Limb (tissue), 2 donors: ENCODE measurements at regions not wholly inside any gene's neighbourhood (a gene's known extent, or its start where the extent isn't known, plus 50 kb on each side); places are given as distances from the start of the nearest gene placed in this dataset.
"Not testable (repeated sequence)": the region's sequence is repeated elsewhere in the genome, so short reads cannot be mapped to it uniquely, and the experiment has no call there.

ENCODE experiments used
- DNase-seq, 2 donors: peaks; one replicate each; pipeline ENCODE4 v3.0.0-alpha.2; 2016; ENCODE audit errors: extremely low spot score in 2 of 2

DNA sequence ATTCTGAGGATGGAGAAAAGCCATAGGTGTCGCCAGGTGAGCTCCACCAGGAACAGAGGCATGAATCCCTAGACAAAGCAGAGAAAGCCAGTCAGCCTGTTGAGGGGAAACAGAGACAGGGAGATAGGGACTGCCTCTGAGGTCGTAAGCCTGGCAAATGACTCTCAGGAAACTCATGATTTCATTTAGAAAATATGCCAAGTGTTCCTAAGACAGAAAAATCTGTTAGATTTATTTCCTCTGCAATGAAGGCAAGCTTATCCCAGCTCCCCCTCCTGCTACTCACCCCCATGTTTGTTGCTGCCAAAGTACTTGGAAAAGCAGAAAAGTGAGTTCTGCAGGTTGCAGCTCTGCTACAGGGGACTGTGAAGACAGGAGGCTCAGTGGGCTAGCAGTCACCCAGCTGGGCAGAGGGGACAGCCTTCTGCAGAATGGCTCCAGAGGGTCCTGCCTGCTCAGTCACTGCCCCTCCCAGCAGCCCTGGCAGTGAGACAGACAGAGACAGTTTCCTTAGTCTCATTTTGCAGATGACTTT, 184.3 kb downstream of the ADRA2A start:
- DNase-seq = no peak

DNA sequence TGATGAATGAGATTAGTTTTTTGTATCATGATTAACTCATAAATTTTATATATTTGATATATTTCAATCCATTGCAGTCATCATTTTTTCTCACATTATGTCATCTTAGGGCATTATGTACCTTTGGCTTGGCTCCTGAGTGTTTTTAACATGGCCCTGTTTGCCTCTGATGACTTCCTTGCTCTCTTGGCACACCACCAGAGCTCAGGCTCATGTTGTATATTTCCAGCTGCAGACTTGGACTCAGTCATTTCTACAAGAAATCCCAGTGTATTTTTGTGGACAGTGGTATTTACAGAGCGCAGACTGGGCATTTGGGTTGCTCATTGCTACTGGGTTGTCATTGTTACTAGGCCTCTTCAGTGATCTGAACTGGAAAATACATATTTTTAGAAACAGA, 188.5 kb downstream of the ADRA2A start:
- DNase-seq = no peak

DNA sequence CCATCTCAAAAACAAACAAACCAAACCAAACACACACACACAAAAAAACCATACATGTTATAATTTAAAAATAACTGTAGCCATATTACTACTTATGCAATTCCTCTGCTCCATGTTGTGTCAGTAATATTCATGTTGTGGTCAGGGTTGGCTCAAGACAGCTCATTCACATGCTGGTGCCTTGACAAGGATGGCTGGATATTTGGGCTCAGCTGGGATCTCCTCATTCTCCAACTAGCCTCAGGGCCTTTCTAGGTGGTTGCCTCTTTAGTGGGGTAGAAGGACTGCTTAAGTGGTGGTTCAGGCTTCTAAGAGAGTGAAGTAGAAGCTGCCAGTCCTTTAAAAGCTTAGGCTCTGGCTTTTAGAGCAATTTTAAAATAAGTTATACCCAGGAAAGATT, 189.3 kb downstream of the ADRA2A start:
- DNase-seq = no peak

DNA sequence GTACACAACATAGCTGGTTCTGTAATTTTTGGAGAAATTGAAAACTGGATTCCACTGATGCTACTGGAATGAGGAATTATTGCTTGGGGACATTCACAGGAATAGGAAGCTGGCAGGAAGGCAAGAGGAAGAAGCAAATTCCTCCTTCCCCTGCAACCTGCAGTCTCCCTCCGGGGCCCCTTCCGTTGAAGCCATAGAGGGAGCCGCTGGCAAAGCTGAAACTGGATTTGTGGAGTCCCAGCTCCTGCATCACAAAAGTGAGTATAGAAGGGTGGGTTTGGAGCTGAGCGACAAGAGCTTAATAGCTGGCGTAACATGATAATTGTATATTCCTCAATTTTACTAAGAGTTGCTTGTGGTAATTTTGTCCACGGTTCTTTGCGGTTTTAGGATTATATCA, 190.8 kb downstream of the ADRA2A start:
- DNase-seq = no peak

DNA sequence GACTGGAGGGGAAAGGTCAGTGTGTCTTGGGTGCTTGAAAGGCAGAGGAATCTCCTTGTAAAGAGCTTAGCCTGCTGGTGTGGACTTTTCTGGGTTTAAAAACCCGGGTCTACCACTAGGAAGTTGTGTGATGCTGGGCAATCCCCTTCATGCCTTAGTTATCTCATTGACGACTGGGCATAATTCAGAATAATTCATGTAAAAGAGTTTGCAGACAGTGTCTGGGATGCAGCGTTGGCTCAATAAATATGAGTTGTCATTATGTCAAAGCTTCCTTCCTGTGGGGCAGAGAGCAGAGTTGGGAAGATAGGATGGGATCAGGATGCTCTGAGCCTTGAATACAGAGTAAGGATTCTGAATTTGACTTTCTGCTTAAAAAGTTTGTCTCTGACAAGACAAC, 196.4 kb downstream of the ADRA2A start:
- DNase-seq = no peak

DNA sequence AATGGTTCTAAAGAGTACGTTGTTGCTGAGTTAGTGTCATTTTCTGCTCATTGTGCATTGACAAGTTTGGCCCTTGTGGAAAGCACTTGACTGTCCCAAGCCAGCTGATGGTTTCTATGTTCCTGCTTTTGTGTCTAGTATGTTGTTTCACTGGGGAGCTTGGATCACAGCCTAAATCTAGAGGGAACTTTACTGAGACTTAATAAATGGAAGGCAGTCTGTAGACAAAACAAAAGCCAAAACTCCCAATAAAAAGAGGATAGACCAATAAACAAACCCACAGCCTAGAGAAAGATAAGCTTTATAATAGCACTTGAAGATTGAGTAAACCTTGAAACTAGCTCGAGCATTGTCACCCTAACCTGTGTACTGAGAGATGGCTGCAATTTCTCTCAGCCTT, 196.8 kb downstream of the ADRA2A start:
- DNase-seq = no peak

DNA sequence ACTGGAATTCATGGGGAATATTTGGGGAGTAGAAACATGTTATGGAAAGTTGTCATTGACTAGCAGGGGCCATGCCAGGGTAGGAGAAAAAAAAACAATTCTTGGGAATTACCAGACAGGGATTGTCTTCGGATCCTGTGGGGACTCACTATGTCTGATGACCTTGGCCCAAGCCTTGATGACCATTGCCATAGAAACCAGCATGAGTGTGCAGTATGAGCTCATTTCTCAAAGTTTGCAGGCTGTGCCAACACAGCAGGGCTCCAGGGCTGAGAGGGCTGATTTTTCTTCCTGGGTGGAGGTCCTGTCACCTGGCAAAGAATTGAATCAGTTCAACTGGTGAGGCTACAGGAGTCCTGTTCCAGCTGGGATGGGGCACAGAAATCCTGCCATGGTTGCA, 198.3 kb downstream of the ADRA2A start:
- no peak for DNase-seq

DNA sequence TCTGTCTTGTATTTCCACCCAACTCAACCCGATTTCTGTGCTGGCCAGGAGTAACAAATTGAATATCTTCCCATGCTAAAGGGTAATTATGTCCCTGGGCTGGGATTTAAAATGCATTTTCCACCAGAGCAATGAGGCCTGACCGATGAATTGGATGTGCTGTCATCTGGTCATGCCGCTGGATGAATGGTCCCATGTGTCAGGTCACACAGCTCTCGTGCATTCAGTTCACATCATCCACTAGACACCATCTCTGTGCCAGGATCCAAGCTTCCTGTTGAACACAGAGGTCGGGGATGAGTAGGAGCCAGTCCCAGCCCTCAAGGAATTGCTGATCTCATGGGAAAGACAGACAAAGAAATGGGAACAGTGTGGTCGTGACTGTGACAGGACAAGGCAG, 200.8 kb downstream of the ADRA2A start:
- DNase-seq = no peak

DNA sequence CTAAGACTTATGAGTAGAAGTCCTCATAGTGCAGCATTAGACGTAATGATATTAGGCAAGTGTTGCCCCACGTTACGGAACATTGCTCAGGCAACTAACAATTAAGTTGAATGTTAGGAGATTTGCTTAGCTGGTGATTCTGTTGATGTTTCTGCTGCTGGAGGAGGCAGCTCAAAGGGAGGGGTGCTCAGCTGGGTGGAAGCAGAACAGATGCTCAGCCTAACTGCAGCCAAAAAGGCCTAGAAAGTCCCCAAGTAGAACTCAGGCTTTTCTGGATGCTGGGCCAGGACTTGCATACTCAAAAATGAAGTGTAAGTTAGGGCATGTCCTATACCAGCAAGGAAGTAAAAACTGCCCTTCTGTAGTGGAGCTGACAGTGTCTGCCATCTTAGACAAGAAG, 201.4 kb downstream of the ADRA2A start:
- no peak for DNase-seq

DNA sequence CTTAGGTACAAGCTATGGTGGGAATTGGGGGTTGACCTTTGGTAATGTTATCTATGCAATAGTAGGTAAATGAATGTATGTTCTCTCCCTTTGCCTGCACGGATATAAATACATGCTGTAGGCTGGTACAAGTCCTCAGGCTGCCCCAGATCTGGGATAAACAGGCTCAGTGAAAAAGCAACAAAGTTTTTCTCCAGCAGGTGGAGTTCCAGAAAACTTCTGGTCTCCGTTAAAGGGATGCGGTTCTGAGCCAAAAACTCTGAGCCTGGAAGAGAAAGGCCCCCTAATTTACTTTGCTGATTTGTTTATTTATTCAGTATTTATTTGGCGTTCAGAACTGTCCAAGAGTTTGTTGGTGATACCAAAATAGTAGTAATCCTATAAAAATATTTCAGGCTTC, 204.7 kb downstream of the ADRA2A start:
- DNase-seq = peak in 1 of 2 donors; percentile 22

DNA sequence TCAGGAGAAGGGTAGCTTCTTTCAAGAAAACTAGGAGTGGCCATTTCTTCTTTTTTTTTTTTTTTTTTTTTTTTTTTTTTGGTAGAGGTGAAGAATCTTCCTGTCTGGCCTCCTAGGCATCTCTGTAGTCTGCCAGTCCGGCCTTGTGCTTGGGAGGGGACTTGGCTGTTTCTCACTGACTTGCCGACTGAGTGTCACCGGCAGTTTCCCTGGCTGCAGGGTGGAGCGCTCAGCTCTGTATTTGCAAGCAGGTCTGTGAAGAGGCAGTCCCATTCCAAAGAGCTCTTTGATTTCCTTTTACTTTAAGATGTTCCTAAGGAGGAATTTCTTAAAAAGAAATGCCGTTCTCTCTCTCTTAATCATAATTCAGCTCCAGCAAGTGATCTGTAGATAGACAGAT, 212.6 kb downstream of the ADRA2A start:
- DNase-seq = no peak

DNA sequence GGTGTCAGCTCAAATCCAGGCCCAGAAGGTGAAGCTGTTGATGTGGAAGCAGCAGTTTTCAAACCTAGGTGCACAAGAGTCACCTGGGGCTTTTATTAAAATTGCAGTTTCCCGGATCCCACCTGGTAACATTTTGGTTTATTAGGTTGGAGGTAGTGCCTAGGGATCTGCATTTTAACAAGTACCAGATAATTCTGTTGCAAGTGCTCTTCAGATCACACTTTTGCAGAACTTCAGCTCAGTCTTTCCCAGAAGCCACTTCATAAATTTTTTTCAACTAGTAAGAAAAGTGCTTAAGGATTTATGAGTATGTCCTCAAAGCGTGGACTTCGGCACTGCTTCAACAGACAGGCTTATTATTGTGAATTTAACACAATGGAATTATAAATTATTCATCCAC, 213.8 kb downstream of the ADRA2A start:
- no peak for DNase-seq

DNA sequence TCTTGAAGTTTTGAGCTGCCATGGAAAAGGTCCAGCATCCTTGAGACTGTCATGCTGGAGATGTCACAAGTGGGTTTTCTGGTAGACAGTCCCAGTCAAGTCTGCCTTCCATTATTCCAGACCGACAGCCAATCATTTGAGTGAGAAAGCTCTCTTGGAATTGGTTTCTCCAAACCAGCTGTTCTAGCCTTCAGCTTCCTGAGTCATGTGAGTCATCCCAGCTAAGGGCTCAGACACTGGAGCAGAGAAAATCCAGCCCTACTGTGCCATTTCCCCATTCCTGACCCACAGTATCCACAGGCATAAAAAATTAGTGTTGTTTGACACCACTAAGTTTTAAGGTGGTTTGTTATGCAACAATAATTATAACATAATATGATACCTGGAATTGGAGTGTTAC, 219.0 kb downstream of the ADRA2A start:
- no peak for DNase-seq

DNA sequence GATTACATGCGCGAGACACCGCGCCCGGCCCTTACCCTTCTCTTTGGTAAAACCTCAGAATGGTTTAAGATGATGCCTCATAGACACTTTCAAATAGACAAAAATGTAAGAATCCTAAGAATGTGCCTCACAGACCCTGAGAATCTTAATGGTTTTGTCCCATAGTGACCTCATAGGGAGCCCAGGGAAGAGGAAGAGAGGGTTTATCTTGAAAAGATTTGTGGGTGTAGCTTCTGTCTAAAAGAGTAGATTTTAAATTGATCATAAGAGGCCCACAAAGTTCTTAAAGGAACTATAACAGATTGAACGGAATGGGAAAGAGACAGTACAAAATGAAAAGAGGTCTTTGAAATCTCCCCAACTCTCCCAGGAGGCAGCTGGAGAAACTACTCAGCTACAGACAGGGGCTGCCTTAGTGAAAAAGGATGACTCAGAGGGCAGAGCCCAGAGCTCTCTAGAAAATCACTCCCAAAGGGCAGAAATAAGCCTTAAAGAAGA, 220.6 kb downstream of the ADRA2A start:
- DNase-seq = no peak

DNA sequence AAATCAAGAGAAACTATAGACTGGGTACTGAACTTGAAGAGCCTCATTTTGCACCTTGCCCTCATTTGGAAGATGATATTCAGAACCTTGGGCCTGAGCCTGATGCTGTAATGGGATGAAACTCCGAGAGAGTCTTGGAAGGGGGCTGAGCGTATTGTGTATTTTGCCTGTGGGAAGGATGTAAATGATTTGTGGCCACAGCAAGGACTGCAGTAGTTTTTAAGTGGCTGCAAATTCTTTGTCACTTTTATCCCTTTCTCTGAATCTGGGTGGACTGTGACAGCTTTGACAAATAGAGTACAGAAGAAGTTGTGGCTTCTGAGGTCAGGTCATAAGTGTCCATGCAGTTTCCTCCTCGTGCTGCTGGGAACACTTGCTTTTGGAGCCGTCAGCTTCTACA, 221.2 kb downstream of the ADRA2A start:
- no peak for DNase-seq

DNA sequence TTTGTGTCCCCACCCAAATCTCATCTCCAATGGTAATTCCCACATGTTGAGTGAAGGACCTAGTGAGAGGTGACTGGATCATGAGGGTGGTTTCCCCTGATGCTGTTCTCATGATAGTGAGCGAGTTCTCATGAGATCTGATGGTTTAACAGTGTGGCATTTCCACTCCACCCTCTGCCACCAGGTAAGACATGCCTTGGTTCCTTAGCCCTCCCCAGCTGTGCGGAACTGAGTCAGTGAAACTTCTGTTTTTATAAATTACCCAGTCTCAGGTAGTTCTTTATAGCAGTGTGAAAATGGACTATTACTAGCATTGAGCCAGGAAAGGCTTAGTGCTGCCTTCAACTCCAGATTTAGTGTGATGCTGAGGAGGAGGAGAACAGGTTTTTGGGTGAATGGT, 222.2 kb downstream of the ADRA2A start:
- no peak for DNase-seq

DNA sequence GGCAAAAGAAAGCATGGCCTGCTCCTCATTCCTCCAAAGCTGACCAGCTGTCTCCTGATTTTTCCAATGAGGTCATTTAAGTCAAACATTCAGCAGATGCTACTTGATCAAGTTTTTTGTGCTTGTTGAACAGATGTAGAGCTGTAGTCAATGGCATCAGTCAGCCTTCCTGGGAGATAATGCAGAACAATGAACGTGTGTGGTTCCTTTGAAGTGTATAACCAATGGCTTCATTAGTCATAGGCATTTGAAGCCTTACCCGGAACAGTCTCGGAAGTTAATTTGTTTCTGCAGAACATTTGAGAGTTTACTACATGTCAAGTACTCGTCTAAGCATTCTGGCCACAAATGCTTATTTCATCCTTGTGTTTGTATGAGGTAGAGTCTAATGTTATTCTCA, 227.1 kb downstream of the ADRA2A start:
- DNase-seq = no peak

DNA sequence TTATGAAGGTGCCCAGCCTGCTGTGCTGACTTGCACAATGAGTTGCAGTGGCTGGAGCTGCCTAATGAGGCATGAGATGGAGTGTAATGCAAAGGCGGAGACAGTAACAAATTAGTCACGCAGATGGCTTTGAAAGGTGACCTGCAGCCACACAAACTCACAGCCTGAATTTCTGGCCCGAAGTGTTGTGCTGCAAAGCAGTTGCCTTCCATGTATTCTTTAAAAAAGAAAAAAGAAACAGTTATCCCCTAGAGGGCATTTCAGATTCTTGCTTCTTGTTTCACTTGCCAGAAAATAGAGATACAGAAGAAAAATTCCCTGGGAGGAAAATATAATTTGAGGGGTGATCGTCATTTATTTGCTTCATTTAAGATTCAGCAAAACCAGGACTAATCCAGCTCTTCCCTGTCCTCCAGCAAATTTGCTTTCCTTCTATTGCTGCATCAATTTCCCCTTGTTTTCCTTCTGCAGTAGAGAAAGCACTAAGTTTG, 239.9 kb downstream of the ADRA2A start:
- DNase-seq = no peak

DNA sequence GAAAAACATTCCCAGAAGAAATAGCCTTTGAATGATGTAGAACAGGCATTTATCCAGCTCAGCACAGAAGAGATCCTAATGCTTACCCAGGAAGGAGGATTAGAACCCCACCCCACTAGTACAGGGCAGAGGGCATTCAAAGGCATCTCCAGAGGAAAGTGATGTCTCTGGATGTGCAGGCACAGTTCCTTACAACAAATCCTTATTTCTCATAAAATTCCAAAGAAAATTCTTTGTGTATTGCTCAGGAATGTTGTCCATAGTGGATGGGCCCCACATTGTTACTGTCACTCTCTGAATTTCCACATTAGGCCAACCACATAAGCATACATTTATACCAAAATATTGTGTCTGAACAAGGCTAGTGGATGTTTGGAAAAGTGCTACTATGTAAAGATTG, 243.0 kb downstream of the ADRA2A start:
- no peak for DNase-seq

DNA sequence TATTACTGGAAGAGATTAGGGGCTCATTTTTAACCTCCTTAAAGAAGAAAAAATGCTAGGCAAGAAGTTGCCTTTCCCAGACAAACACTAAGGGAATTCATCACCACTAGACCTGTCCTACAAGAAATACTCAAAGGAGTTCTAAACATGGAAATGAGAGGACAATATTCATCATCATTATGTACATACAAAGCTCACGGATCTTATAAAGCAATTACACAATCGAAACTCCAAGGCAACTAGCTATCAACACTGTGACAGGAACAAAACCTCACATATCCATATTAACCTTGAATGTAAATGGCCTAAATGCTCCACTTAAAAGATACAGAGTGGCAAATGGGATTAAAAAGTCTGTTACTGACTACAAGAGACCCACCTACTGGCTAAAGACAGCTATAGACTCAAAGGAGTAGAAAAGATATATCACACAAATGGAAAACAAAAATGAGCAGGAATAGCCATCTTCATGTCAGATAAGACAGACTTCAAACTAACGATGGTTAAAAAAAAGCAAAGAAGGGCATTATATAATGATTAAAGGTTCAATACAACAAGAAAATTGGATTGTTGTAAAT, 246.6 kb downstream of the ADRA2A start:
- DNase-seq = no peak

DNA sequence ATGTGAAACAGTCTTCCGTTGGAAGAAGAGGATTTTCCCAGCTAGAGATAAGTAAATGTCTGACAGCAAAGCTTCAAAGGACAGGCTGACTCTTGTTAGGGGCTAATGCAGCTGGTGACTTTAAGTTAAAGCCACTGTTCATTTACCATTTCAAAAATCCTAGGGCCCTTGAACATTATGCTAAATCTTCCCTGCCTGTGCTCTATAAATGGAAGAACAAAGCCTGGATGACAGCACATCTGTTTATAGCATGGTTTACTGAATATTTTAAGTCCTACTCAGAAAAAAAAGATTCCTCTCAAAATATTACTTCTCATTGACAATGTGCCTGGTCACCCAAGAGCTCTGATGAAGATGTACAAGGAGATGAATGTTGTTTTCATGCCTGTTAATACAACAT, 255.3 kb downstream of the ADRA2A start:
- not testable (repeated sequence) for DNase-seq

DNA sequence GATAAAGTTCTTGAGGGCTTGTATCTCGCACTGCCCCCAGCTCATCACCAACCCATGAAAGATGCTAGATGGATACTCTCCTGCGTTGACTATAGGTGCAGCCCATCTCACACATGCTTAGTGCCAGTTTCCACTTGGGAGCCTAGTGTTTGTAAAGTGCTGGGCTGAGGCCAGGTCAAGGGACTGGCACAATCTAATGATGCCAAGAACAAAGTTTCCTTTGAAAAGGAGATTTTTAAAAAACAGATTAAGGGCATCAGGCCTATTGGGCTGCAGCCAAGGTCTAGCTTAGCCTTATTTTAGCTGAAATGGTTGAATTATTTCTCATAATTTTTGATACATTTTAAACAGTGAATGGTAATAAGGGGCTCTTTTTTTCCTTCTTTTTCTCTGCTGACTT, 259.0 kb downstream of the ADRA2A start:
- DNase-seq = no peak

DNA sequence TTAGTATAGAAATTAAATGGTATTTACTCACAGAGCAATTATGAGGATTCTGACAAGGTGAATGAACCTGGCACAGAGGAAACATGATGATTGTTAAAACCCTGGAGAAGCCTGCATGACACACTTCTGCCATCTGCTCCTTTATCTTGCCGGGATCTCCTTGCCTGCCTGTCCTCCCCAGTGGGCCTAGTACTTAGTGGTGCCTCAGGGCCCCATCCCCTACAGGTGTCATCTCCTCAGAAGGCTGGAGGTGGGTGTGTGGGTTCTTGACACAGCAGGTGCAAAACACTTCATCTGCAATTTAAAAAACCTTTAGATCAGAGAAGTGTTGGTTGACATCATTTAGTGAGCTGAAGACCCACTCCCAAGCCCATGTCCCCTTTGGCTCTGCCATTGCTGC, 261.2 kb downstream of the ADRA2A start:
- no peak for DNase-seq

DNA sequence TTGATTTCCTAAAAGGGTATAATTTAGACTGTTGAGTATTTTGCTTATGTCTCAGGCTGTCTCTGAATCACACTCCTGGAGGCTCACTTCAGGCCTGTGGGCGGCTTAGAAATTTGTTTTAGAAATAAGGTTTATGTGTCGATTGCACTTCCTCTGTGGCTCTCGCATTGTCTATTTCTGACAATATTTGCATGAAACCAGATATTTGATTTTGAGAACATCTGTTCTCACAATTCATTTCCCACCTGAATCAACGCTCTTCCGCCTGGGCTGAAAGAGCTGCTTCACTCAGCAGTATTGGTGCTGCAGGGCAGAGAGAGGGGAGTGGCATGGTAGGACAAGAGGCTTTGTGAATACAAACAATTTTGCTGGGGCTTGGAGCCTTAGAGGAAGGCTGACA, 262.0 kb downstream of the ADRA2A start:
- DNase-seq = no peak
